Upper lobe of right lung (tissue), 1 donor: ENCODE measurements at regions not wholly inside any gene's neighbourhood (a gene's known extent, or its start where the extent isn't known, plus 50 kb on each side); places are given as distances from the start of the nearest gene placed in this dataset.
"Not testable (repeated sequence)": the region's sequence is repeated elsewhere in the genome, so short reads cannot be mapped to it uniquely, and the experiment has no call there.

Experiments used
- ATAC-seq: fragments of 200-7000 bp; cut with Tn5 transposase; one replicate; pipeline ENCODE4 v1.9.1; 2020; ENCODE audit warnings: mild to moderate bottlenecking, moderate library complexity
- DNase-seq: peaks from one replicate; pipeline ENCODE4 v3.0.0-alpha.2; 2020
- H3K27ac ChIP-seq: fragments of 200-600 bp; one replicate; pipeline ENCODE4 v1.8.0; 2022
- H3K27me3 ChIP-seq: fragments of 200-600 bp; one replicate; pipeline ENCODE4 v1.8.0; 2022; ENCODE audit warnings: mild to moderate bottlenecking
- H3K36me3 ChIP-seq: fragments of 200-600 bp; one replicate; pipeline ENCODE4 v1.8.0; 2022
- H3K4me1 ChIP-seq: fragments of 200-600 bp; one replicate; pipeline ENCODE4 v1.8.0; 2022
- H3K4me3 ChIP-seq: fragments of 200-600 bp; one replicate; pipeline ENCODE4 v1.8.0; 2022; ENCODE audit warnings: mild to moderate bottlenecking
- H3K9me3 ChIP-seq: fragments of 200-600 bp; one replicate; pipeline ENCODE4 v1.8.0; 2022
- CTCF ChIP-seq: fragments of 200-600 bp; IDR thresholded peaks from one replicate; pipeline ENCODE4 v1.8.0; 2022; ENCODE audit warnings: antibody characterized with exemption
- intact Hi-C: fragments of 100-400 bp; cut with DNase I; formaldehyde crosslinking; loops from one replicate; pipeline ENCODE4 v1.11.0; 2022
- donor health status: DM: no; HTN: yes; CAD: no; lungs with severe emphysema.

GRCh38 chr10:109055243-109055642 is 868.1 kb downstream of the XPNPEP1 start:
- Histone ChIP-seq H3K27ac (no peak overlapping the region), H3K36me3 (no peaks in the 10 kb centered on the region), H3K4me3 (no peak overlapping the region), H3K4me1 (no peaks in the 10 kb centered on the region), H3K27me3 (no peaks in the 10 kb centered on the region), H3K9me3 (peaks cover 3% of the 10 kb centered on the region)
- no peak for TF ChIP-seq CTCF
- intact Hi-C loops, result no loop called here
- no peak for ATAC-seq
- DNase-seq, result no peak

GRCh38 chr10:109047856-109048255 is 875.5 kb downstream of the XPNPEP1 start:
- no peaks in the 10 kb centered on the region for H3K27me3 ChIP-seq
- no peaks in the 10 kb centered on the region for H3K9me3 ChIP-seq
- ATAC-seq (no peak), DNase-seq (no peak)
- no peaks in the 10 kb centered on the region for H3K4me1 ChIP-seq
- TF ChIP-seq CTCF, result no peak
- H3K27ac ChIP-seq, result no peak overlapping the region
- no peak overlapping the region for H3K4me3 ChIP-seq
- H3K36me3 ChIP-seq, result no peaks in the 10 kb centered on the region
- intact Hi-C loops, result no loop called here

GRCh38 chr10:109046427-109046826 is 876.9 kb downstream of the XPNPEP1 start:
- H3K27ac ChIP-seq, H3K36me3 ChIP-seq, H3K9me3 ChIP-seq, ATAC-seq, DNase-seq, intact Hi-C loops, H3K27me3 ChIP-seq, H3K4me3 ChIP-seq, H3K4me1 ChIP-seq: not testable (repeated sequence)

GRCh38 chr10:109040622-109041021 is 882.7 kb downstream of the XPNPEP1 start:
- H3K27me3 ChIP-seq, result no peaks in the 10 kb centered on the region
- intact Hi-C loops, result no loop called here
- H3K27ac ChIP-seq, result no peak overlapping the region
- TF ChIP-seq CTCF, result no peak
- H3K36me3 ChIP-seq, result no peaks in the 10 kb centered on the region
- no peaks in the 10 kb centered on the region for H3K9me3 ChIP-seq
- no peak for ATAC-seq
- DNase-seq, result no peak
- no peak overlapping the region for H3K4me3 ChIP-seq
- H3K4me1 ChIP-seq, result no peaks in the 10 kb centered on the region

GRCh38 chr10:109037978-109038377 is 885.3 kb downstream of the XPNPEP1 start:
- Histone ChIP-seq H3K4me3 (no peak overlapping the region), H3K27ac (no peak overlapping the region), H3K36me3 (no peaks in the 10 kb centered on the region), H3K4me1 (no peaks in the 10 kb centered on the region), H3K9me3 (no peaks in the 10 kb centered on the region), H3K27me3 (no peaks in the 10 kb centered on the region)
- intact Hi-C loops, result no loop called here
- DNase-seq (no peak), ATAC-seq (no peak)
- no peak for TF ChIP-seq CTCF

GRCh38 chr10:109030581-109031210 is 892.6 kb downstream of the XPNPEP1 start:
- ATAC-seq, result no peak

More at GRCh38 chr10:109030581-109031210, 892.6 kb downstream of the XPNPEP1 start:
- H3K27ac ChIP-seq, result no peak overlapping the region
- H3K9me3 ChIP-seq, result no peaks in the 10 kb centered on the region
- TF ChIP-seq CTCF, result no peak
- no peak overlapping the region for H3K4me3 ChIP-seq
- no peak for DNase-seq
- H3K4me1 ChIP-seq, result no peaks in the 10 kb centered on the region
- H3K36me3 ChIP-seq, result no peaks in the 10 kb centered on the region
- intact Hi-C loops, result no loop called here
- H3K27me3 ChIP-seq, result no peaks in the 10 kb centered on the region
